ENCODE measurements at regions not wholly inside any gene's neighbourhood (a gene's known extent, or its start where the extent isn't known, plus 50 kb on each side); places are given as distances from the start of the nearest gene placed in this dataset.

DNA sequence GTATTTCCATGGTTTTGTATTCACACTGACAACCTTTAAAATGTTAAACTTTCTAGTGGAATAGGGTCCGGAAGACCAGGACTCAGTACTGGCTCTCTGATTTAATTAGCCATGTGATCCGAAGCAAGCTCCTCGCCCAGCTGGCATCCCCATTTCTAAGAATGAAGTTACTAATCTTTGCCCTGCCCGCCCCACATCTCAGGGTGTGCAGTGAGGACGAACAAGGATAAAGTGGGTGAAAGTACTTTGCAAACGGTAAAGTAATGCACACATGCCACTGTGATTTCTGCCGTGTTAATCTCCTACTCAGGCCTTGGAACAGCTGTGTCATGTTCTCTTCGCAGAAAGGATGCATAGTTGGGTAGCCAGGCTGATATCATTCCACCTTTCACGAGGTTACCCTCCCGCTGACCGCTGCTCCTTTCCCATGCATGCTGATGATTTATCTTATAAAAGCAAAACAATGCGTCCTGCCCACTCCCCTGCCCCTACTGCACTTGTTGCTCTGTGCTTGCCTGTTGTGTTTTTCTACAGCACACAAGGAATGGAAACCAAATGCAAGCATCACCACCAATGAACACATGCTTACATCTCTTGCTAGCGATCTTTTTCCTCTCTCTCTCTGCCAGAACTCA lies 539.0 kb downstream of the EFNB2 start:
- H3K9me3 ChIP-seq (ENCODE audit: control insufficient read depth in 1 of 2, low read length in 2 of 2), result no peaks in the 10 kb centered on the region

DNA sequence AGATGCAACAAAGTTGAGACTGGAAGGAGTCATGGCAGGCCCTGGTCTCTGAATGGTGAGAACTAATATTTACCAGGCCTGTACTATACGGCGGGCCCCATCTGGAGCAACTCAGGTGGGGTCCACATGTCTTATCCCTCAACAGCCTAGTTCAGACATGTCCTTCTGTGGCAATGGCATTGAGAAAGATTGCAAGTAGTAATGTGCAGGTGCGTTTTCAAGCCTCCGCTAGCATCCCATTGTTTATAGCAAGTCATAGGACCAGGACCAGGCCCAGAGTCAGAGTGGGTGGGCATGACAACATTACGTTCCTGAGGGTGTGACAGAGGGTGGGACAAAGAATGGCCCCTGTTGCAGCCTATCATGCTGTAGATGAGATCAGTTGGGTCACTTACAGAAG lies 541.1 kb downstream of the EFNB2 start:
- H3K27me3 ChIP-seq (ENCODE audit: low read depth, low read length), result no peaks in the 10 kb centered on the region
- H3K4me1 ChIP-seq (ENCODE audit: control insufficient read depth in 1 of 2, insufficient read depth in 2 of 2, low read length in 2 of 2), result peaks cover 0 to 4% of the 10 kb centered on the region in 2 donors
- no peaks in the 10 kb centered on the region for H3K36me3 ChIP-seq (ENCODE audit: control insufficient read depth in 1 of 2, insufficient read depth in 2 of 2, low read length in 2 of 2)
- no peaks in the 10 kb centered on the region for H3K9me3 ChIP-seq (ENCODE audit: control insufficient read depth in 1 of 2, low read length in 2 of 2)
- H3K27ac ChIP-seq (ENCODE audit: low read length), result no peak overlapping the region
- no peak overlapping the region for H3K4me3 ChIP-seq (ENCODE audit: low read depth in 1 of 2, low read length in 2 of 2)

More for the DNA sequence above, 539.0 kb downstream of the EFNB2 start:
- Histone ChIP-seq H3K4me1 (ENCODE audit: control insufficient read depth in 1 of 2, insufficient read depth in 2 of 2, low read length in 2 of 2) (peaks cover 0 to 4% of the 10 kb centered on the region in 2 donors), H3K27ac (ENCODE audit: low read length) (no peak overlapping the region), H3K27me3 (ENCODE audit: low read depth, low read length) (no peaks in the 10 kb centered on the region), H3K4me3 (ENCODE audit: low read depth in 1 of 2, low read length in 2 of 2) (no peak overlapping the region), H3K36me3 (ENCODE audit: control insufficient read depth in 1 of 2, insufficient read depth in 2 of 2, low read length in 2 of 2) (no peaks in the 10 kb centered on the region)

DNA sequence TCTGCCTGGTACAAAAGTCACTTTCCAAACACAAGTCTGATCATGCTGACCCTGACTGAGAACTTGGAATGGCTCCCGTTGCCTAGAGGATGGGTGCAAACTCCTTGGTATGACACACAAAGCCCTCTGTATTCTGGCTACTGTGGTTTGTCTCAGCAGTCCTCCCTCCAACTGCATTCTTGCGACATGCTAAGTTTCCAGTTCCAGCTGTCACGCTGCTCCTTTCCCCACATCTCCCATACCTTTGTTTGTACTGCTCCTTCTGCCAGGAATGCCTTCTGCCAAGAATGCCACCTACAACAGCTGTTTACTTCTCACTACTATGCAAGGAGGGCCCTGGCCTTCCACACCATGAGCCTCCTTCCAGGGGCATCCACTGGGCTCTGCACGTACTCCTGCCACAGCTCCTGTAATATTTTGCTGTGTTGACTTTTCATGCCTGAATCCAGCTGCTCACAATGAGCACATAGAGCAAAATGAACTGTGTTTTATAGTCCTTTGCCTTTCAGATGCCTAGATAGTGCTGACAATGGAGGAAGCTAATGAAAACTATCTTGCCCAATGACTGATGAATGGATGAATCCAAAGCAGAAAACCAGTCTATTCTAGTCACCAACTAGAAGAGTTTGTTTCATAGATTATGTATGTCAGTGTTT lies 543.7 kb downstream of the EFNB2 start:
- no peaks in the 10 kb centered on the region for H3K9me3 ChIP-seq (ENCODE audit: control insufficient read depth in 1 of 2, low read length in 2 of 2)
- H3K27ac ChIP-seq (ENCODE audit: low read length), result peak overlapping the region; percentile 28
- H3K4me1 ChIP-seq (ENCODE audit: control insufficient read depth in 1 of 2, insufficient read depth in 2 of 2, low read length in 2 of 2), result peaks cover 0 to 4% of the 10 kb centered on the region in 2 donors
- H3K27me3 ChIP-seq (ENCODE audit: low read depth, low read length), result no peaks in the 10 kb centered on the region
- no peak overlapping the region for H3K4me3 ChIP-seq (ENCODE audit: low read depth in 1 of 2, low read length in 2 of 2)
- no peaks in the 10 kb centered on the region for H3K36me3 ChIP-seq (ENCODE audit: control insufficient read depth in 1 of 2, insufficient read depth in 2 of 2, low read length in 2 of 2)

DNA sequence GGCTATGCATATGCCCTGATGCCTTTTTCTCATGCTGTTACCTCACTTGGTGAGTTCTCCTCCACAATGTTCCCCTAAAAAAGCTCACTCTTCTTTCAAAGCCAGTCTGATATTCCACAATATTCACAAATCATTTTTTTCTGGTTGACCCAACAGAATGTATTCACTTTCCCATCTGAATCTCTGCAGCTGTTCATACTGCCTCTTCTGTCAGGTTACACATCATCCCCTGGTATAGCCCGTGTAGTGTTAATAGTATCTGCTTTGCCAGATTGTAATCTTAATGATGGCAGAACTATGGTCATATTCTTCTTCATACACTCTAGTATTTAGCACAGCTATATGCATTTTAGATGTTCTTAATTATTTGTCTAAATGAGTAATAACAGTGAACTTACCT lies 544.3 kb downstream of the EFNB2 start:
- H3K27me3 ChIP-seq (ENCODE audit: low read depth, low read length), result no peaks in the 10 kb centered on the region
- no peaks in the 10 kb centered on the region for H3K4me1 ChIP-seq (ENCODE audit: control insufficient read depth in 1 of 2, insufficient read depth in 2 of 2, low read length in 2 of 2)
- no peaks in the 10 kb centered on the region for H3K9me3 ChIP-seq (ENCODE audit: control insufficient read depth in 1 of 2, low read length in 2 of 2)
- no peaks in the 10 kb centered on the region for H3K36me3 ChIP-seq (ENCODE audit: control insufficient read depth in 1 of 2, insufficient read depth in 2 of 2, low read length in 2 of 2)
- H3K4me3 ChIP-seq (ENCODE audit: low read depth in 1 of 2, low read length in 2 of 2), result no peak overlapping the region
- H3K27ac ChIP-seq (ENCODE audit: low read length), result no peak overlapping the region

DNA sequence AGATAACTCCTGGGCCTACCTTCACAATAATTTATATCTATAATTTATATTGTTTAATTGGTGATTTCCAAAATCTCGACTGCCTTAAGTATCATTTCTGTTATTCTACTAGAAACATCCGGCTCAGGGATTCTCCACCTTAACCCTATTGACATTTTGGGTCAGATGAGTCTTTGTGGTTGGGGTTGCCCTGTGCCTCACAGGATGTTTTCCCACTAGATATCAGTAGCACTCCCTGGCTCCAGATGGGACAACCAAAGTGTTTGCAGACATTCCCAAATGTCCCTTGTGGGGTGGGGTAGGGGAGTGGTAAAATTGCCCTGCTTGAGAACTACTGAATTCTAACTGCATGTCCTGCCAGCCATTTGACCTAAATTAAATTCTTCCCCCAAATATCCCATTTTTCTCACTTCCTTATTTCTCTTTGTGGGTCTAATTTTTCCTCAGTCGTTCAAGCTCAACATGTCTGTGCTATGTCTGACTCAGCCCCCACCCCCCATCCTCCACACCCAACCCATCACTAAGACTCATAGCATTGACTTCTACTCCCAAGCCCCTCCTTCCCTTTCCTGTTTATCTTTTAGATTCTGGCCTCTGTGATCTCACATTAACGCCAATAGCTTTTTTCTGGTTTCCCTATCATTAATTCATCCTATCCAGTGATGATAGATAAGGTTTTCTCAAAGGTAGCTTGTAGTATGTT lies 545.1 kb downstream of the EFNB2 start:
- H3K9me3 ChIP-seq (ENCODE audit: control insufficient read depth in 1 of 2, low read length in 2 of 2), result no peaks in the 10 kb centered on the region
- no peaks in the 10 kb centered on the region for H3K36me3 ChIP-seq (ENCODE audit: control insufficient read depth in 1 of 2, insufficient read depth in 2 of 2, low read length in 2 of 2)
- H3K4me3 ChIP-seq (ENCODE audit: low read depth in 1 of 2, low read length in 2 of 2), result no peak overlapping the region
- H3K27me3 ChIP-seq (ENCODE audit: low read depth, low read length), result no peaks in the 10 kb centered on the region
- no peak overlapping the region for H3K27ac ChIP-seq (ENCODE audit: low read length)
- no peaks in the 10 kb centered on the region for H3K4me1 ChIP-seq (ENCODE audit: control insufficient read depth in 1 of 2, insufficient read depth in 2 of 2, low read length in 2 of 2)

DNA sequence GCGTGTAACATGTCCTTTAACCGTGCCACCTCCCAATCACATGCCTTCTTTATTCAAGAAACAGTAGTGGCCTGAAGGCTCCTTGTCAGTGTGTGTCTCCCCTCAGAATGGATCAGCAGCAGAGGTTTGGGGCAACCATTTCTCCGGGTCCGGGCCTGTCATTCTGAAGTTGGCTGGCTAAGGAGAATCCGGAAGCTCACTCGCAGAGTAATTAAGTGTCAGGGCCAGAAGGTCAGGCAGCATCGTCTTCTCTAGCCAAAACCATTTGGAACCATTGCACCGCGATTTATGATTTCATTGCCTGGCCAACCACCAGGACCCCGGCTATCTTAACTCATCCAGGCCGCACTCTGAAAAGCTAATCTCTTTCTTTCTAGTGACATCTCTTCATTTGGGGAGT lies 550.8 kb downstream of the EFNB2 start:
- Histone ChIP-seq H3K4me1 (ENCODE audit: control insufficient read depth in 1 of 2, insufficient read depth in 2 of 2, low read length in 2 of 2) (no peaks in the 10 kb centered on the region), H3K4me3 (ENCODE audit: low read depth in 1 of 2, low read length in 2 of 2) (no peak overlapping the region), H3K9me3 (ENCODE audit: control insufficient read depth in 1 of 2, low read length in 2 of 2) (no peaks in the 10 kb centered on the region), H3K27ac (ENCODE audit: low read length) (no peak overlapping the region), H3K36me3 (ENCODE audit: control insufficient read depth in 1 of 2, insufficient read depth in 2 of 2, low read length in 2 of 2) (no peaks in the 10 kb centered on the region), H3K27me3 (ENCODE audit: low read depth, low read length) (no peaks in the 10 kb centered on the region)

DNA sequence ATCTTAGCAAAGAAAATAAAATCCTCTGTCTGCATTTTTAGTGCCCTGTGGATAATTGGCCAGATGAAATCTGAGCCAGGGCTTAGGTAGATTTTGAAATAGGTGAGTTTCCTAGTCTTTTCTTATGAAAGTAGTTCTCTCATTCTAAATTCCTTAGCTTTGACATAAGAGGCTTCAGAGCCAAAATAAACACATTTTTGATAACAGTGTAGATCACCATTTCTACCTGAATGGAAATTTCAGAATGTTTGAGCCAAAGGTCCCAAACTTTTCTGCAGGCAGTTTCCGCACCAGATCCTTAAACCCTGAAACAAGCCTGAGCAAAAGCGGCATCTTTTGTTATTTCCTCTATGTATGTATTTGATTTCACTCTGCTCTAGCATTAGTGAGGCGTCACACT lies 551.2 kb downstream of the EFNB2 start:
- H3K36me3 ChIP-seq (ENCODE audit: control insufficient read depth in 1 of 2, insufficient read depth in 2 of 2, low read length in 2 of 2), result no peaks in the 10 kb centered on the region
- H3K27ac ChIP-seq (ENCODE audit: low read length), result no peak overlapping the region
- H3K4me3 ChIP-seq (ENCODE audit: low read depth in 1 of 2, low read length in 2 of 2), result no peak overlapping the region
- no peaks in the 10 kb centered on the region for H3K4me1 ChIP-seq (ENCODE audit: control insufficient read depth in 1 of 2, insufficient read depth in 2 of 2, low read length in 2 of 2)
- H3K27me3 ChIP-seq (ENCODE audit: low read depth, low read length), result no peaks in the 10 kb centered on the region
- H3K9me3 ChIP-seq (ENCODE audit: control insufficient read depth in 1 of 2, low read length in 2 of 2), result no peaks in the 10 kb centered on the region

DNA sequence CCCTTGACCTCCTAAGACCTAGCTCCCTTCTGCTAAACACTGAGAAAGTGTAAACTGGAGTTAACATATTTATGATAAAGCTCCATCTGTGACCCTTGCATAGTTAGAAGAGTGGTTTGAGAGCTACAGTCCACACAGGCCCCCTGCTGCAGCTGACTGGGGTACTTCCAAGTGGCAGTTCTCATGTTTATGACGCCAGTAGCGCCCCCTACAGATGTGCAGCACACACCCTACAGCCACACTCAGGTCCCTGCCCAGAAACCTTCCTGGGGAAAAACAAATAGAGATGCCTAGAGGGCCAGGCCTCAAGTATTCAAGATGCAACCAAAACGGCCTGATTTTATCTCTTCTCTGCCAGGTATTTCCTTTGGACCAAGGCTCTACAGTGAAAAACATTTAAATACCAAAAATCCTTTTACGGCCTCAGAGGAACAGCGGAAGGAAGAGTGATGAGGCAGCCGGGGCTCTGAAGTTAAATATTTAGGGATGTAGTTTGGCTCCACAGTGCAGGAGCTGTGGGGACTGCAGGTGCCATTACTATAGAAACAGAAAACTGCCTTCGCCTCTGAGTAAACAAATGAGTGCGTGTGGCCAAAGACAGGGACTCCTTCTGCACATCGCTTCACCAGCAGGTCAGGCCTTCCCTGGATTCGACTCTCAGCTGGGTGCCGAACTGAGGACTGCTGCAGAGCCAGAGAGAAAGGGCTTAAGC lies 553.1 kb downstream of the EFNB2 start:
- no peak overlapping the region for H3K27ac ChIP-seq (ENCODE audit: low read length)
- no peak overlapping the region for H3K4me3 ChIP-seq (ENCODE audit: low read depth in 1 of 2, low read length in 2 of 2)
- H3K27me3 ChIP-seq (ENCODE audit: low read depth, low read length), result no peaks in the 10 kb centered on the region
- no peaks in the 10 kb centered on the region for H3K36me3 ChIP-seq (ENCODE audit: control insufficient read depth in 1 of 2, insufficient read depth in 2 of 2, low read length in 2 of 2)
- H3K4me1 ChIP-seq (ENCODE audit: control insufficient read depth in 1 of 2, insufficient read depth in 2 of 2, low read length in 2 of 2), result no peaks in the 10 kb centered on the region
- no peaks in the 10 kb centered on the region for H3K9me3 ChIP-seq (ENCODE audit: control insufficient read depth in 1 of 2, low read length in 2 of 2)

DNA sequence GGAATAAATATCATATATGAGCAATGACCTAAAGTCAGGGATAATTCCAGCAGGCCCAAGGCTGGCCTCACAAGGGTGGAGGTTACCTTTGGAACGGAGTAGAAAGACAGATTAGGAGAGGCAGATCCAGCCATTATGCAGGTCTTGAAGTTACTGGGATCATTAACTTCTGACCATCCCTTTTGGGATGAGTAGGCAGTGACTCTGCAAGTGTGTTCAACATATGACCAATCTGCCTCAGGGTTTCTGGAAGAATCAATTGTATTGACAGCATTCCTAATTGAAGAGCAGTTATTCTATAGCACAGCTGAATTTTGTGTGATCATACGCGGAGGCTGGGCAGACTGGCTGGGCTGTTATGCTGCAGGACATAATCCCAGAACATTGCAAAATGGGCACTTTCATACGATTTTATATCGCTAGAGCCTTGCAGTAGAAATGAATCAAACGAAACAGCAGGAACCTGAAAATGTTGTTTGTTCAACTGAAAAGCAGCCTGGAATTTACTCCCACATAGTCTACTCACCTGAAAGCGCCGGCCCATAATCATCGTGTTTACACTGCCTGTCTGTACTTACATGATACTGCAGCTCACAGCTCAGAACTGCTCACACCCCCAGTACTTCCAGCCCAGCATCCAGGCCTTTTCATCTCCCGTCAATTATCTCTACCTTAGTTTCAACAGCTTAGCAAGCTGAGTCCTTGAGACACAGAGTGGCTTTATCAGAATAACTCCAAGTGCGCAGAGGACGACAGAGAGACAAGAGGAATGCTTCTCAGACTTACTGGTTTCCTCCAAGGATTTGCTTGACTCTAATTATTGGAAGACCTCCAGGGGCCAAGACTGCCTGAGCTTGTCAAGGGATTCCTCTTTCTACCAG lies 556.1 kb downstream of the EFNB2 start:
- no peaks in the 10 kb centered on the region for H3K9me3 ChIP-seq (ENCODE audit: control insufficient read depth in 1 of 2, low read length in 2 of 2)
- no peak overlapping the region for H3K4me3 ChIP-seq (ENCODE audit: low read depth in 1 of 2, low read length in 2 of 2)
- H3K27me3 ChIP-seq (ENCODE audit: low read depth, low read length), result no peaks in the 10 kb centered on the region
- no peaks in the 10 kb centered on the region for H3K36me3 ChIP-seq (ENCODE audit: control insufficient read depth in 1 of 2, insufficient read depth in 2 of 2, low read length in 2 of 2)
- no peak overlapping the region for H3K27ac ChIP-seq (ENCODE audit: low read length)
- H3K4me1 ChIP-seq (ENCODE audit: control insufficient read depth in 1 of 2, insufficient read depth in 2 of 2, low read length in 2 of 2), result no peaks in the 10 kb centered on the region

DNA sequence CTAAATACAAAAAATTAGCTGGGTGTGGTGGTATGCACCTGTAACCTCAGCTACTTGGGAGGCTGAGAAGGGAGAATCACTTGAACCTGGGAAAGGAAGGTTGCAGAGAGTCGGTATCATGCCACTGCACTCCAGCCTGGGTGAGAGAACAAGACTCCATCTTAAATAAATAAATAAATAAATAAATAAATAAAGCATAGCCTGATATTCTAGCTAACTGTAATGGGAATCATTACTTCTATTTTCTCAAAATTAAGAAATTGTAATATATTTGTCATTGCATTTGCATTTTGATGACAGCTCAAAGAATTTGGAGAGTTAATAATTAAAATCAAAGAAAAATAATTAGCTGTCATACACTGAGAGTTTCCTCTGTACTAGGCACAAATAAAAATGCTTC lies 561.1 kb downstream of the EFNB2 start:
- no peak overlapping the region for H3K4me3 ChIP-seq (ENCODE audit: low read depth in 1 of 2, low read length in 2 of 2)
- H3K9me3 ChIP-seq (ENCODE audit: control insufficient read depth in 1 of 2, low read length in 2 of 2), result no peaks in the 10 kb centered on the region
- H3K27me3 ChIP-seq (ENCODE audit: low read depth, low read length), result no peaks in the 10 kb centered on the region
- no peaks in the 10 kb centered on the region for H3K36me3 ChIP-seq (ENCODE audit: control insufficient read depth in 1 of 2, insufficient read depth in 2 of 2, low read length in 2 of 2)
- H3K4me1 ChIP-seq (ENCODE audit: control insufficient read depth in 1 of 2, insufficient read depth in 2 of 2, low read length in 2 of 2), result no peaks in the 10 kb centered on the region
- no peak overlapping the region for H3K27ac ChIP-seq (ENCODE audit: low read length)
